ENCODE measurements at regions not wholly inside any gene's neighbourhood (a gene's known extent, or its start where the extent isn't known, plus 50 kb on each side); places are given as distances from the start of the nearest gene placed in this dataset.

- TF ChIP-seq CTCF (IDR thresholded peaks at IDR 0.05) (no peak), RFX5 (IDR thresholded peaks at IDR 0.05) (no peak), CHD2 (IDR thresholded peaks at IDR 0.05; ENCODE audit: low read length, partially characterized antibody) (no peak), MAZ (IDR thresholded peaks at IDR 0.05; ENCODE audit: borderline replicate concordance, low read depth, low read length) (no peak), POLR2A (IDR thresholded peaks at IDR 0.05; ENCODE audit: low read length) (no peak), CEBPB (IDR thresholded peaks at IDR 0.05) (no peak), MAX (IDR thresholded peaks at IDR 0.05) (no peak)
Measured at GRCh38 chr14:104356738-104357688, 218.6 kb downstream of the KIF26A start.

Data from A549 (cell line).